GM12878 (cell line): ENCODE measurements at regions not wholly inside any gene's neighbourhood (a gene's known extent, or its start where the extent isn't known, plus 50 kb on each side); places are given as distances from the start of the nearest gene placed in this dataset.
A peak's percentile ranks its signal among the peaks of the same experiment; 100 is the strongest.

Source experiments
- BCL11A ChIP-seq: IDR thresholded peaks from 2 replicates; pipeline ENCODE4 v1.6.1; 2011; ENCODE audit warnings: low read depth, low read length
- BHLHE40 ChIP-seq, 2 experiments: fragments of 450-650 bp in 1 of 2; IDR thresholded peaks; 2 replicates each; pipeline ENCODE4 v1.6.1; 2011 to 2017; ENCODE audit warnings: low read depth in 2 of 2, borderline replicate concordance in 1 of 2, improper control_type of control experiment in 1 of 2, low read length in 1 of 2, mild to moderate bottlenecking in 1 of 2
- CHD1 ChIP-seq: IDR thresholded peaks from 2 replicates; pipeline ENCODE4 v1.6.1; 2012; ENCODE audit warnings: low read depth, low read length, improper control_type of control experiment
- CUX1 ChIP-seq: IDR thresholded peaks from 2 replicates; pipeline ENCODE4 v1.6.1; 2012; ENCODE audit warnings: improper control_type of control experiment, low read depth, low read length; ENCODE audit not compliant: insufficient replicate concordance
- E4F1 ChIP-seq: fragments of 450-650 bp; IDR thresholded peaks from 2 replicates; pipeline ENCODE4 v1.6.1; 2018; ENCODE audit warnings: borderline replicate concordance, mild to moderate bottlenecking; ENCODE audit not compliant: partially characterized antibody
- EP300 ChIP-seq, 2 experiments: fragments of 150-350 bp in 1 of 2; IDR thresholded peaks; 2 replicates each; pipeline ENCODE4 v1.6.1; 2011 to 2012; ENCODE audit warnings: low read depth in 2 of 2, low read length in 2 of 2, borderline replicate concordance in 1 of 2, improper control_type of control experiment in 1 of 2, inconsistent platforms in 1 of 2; ENCODE audit not compliant: control insufficient read depth in 1 of 2
- FOS ChIP-seq: IDR thresholded peaks from 3 replicates; pipeline ENCODE4 v1.6.1; 2011; ENCODE audit warnings: borderline replicate concordance; ENCODE audit not compliant: insufficient read length; ENCODE audit errors: extremely low read depth
- IKZF2 ChIP-seq, 2 experiments: fragments of 450-650 bp; IDR thresholded peaks; 2 replicates each; pipeline ENCODE4 v1.6.1; 2017; ENCODE audit warnings: mild to moderate bottlenecking in 2 of 2, moderate library complexity in 2 of 2
- IRF3 ChIP-seq: fragments of 450-650 bp; IDR thresholded peaks from 2 replicates; pipeline ENCODE4 v1.6.1; 2014; ENCODE audit warnings: mild to moderate bottlenecking
- MEF2B ChIP-seq: fragments of 450-650 bp; IDR thresholded peaks from 2 replicates; pipeline ENCODE4 v1.6.1; 2018; ENCODE audit warnings: mild to moderate bottlenecking, moderate library complexity; ENCODE audit not compliant: partially characterized antibody, poor library complexity, severe bottlenecking
- MTA2 ChIP-seq: fragments of 450-650 bp; IDR thresholded peaks from 2 replicates; pipeline ENCODE4 v1.6.1; 2016; ENCODE audit warnings: low read depth, mild to moderate bottlenecking, moderate library complexity
- NFYB ChIP-seq: IDR thresholded peaks from 2 replicates; pipeline ENCODE4 v1.6.1; 2011; ENCODE audit warnings: low read depth, mild to moderate bottlenecking, low read length, improper control_type of control experiment, moderate library complexity; ENCODE audit not compliant: insufficient read depth
- NR2C1 ChIP-seq: fragments of 450-650 bp; IDR thresholded peaks from 2 replicates; pipeline ENCODE4 v1.6.1; 2017; ENCODE audit warnings: antibody characterized with exemption, mild to moderate bottlenecking, moderate library complexity
- NRF1 ChIP-seq: conservative IDR thresholded peaks from 2 replicates; pipeline ENCODE4 v1.6.1; 2011; ENCODE audit warnings: mild to moderate bottlenecking, low read depth, low read length, improper control_type of control experiment
- PML ChIP-seq: IDR thresholded peaks from 2 replicates; pipeline ENCODE4 v1.6.1; 2012; ENCODE audit warnings: low read length, inconsistent platforms
- POU2F2 ChIP-seq: IDR thresholded peaks from 3 replicates; pipeline ENCODE4 v1.6.1; 2011; ENCODE audit warnings: low read depth, mild to moderate bottlenecking, low read length, borderline replicate concordance
- RELB ChIP-seq: fragments of 450-650 bp; IDR thresholded peaks from 2 replicates; pipeline ENCODE4 v1.6.1; 2017; ENCODE audit warnings: low read depth, mild to moderate bottlenecking, moderate library complexity
- SMAD5 ChIP-seq: IDR thresholded peaks from 2 replicates; pipeline ENCODE4 v1.6.1; 2016; ENCODE audit warnings: antibody characterized with exemption, low read depth
- SP1 ChIP-seq: IDR thresholded peaks from one replicate; pipeline ENCODE4 v1.6.1; 2011; ENCODE audit warnings: low read depth, low read length
- SREBF1 ChIP-seq: IDR thresholded peaks from 2 replicates; pipeline ENCODE4 v1.6.1; 2012; ENCODE audit warnings: mild to moderate bottlenecking, low read length
- ZBED1 ChIP-seq: IDR thresholded peaks from 2 replicates; pipeline ENCODE4 v1.6.1; 2016; ENCODE audit warnings: borderline replicate concordance

GRCh38 chr3:159919873-159920272, 68.8 kb upstream of the IL12A start (continued):
- TF ChIP-seq CHD1, result no peak
- no peak for TF ChIP-seq SP1
- peak; percentile 67; the same call in 1 of the 2 replicates for TF ChIP-seq BCL11A
- TF ChIP-seq IRF3, result no peak
- TF ChIP-seq E4F1, result no peak
- TF ChIP-seq NFYB, result no peak
- TF ChIP-seq IKZF2 (IDR thresholded peaks at IDR 0.05), result peak; percentile 70 to 72
- no peak for TF ChIP-seq NRF1
- TF ChIP-seq PML, result 0 out of 2 replicates have a peak, but pooled peaks have one; percentile 31
- peak; percentile 75 to 80; a peak in 3 of 4 replicates for TF ChIP-seq EP300 (IDR thresholded peaks at IDR 0.05; ENCODE audit: borderline replicate concordance in 1 of 2, control insufficient read depth in 1 of 2, low read depth in 2 of 2, low read length in 2 of 2)
- TF ChIP-seq SMAD5, result no peak
- peak; percentile 86 for TF ChIP-seq MEF2B
- TF ChIP-seq MTA2, result peak; percentile 68; the same call in 1 of the 2 replicates
- TF ChIP-seq SREBF1, result no peak
- peak; percentile 47; the same call in 2 of the 3 replicates for TF ChIP-seq POU2F2
- no peak for TF ChIP-seq NR2C1
- peak; percentile 69; the same call in 1 of the 2 replicates for TF ChIP-seq ZBED1
- peak; percentile 40 for TF ChIP-seq CUX1
- peak; percentile 35; the same call in 1 of the 2 replicates for TF ChIP-seq RELB
- TF ChIP-seq FOS, result no peak
- TF ChIP-seq BHLHE40 (IDR thresholded peaks at IDR 0.05; ENCODE audit: borderline replicate concordance in 1 of 2, low read depth in 2 of 2, low read length in 1 of 2), result peak in 1 of 2 experiments; percentile 10; a peak in 1 of 4 replicates
